ENCODE measurements at regions not wholly inside any gene's neighbourhood (a gene's known extent, or its start where the extent isn't known, plus 50 kb on each side); places are given as distances from the start of the nearest gene placed in this dataset.
"Not testable (repeated sequence)": the region's sequence is repeated elsewhere in the genome, so short reads cannot be mapped to it uniquely, and the experiment has no call there.

DNA sequence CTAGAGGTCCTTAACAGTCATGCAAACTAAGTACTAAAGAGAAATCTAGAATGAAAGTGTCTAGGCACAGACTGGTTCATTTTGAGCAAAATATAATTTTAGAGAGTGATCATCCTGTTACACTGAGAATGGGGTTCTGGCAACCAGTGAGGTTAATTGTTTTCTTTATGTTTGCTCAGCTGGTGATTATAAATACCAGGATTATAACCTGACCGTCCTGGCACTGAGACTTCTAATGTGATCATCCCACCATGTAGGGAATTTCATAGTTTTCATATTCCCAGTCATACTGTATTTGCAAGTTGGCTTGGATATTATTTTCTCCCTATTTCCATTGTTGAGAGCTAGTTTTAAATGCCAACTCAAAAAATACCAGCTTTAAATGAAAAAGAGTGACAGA is 852.5 kb upstream of the LRATD1 start:
- no peak for DNase-seq

DNA sequence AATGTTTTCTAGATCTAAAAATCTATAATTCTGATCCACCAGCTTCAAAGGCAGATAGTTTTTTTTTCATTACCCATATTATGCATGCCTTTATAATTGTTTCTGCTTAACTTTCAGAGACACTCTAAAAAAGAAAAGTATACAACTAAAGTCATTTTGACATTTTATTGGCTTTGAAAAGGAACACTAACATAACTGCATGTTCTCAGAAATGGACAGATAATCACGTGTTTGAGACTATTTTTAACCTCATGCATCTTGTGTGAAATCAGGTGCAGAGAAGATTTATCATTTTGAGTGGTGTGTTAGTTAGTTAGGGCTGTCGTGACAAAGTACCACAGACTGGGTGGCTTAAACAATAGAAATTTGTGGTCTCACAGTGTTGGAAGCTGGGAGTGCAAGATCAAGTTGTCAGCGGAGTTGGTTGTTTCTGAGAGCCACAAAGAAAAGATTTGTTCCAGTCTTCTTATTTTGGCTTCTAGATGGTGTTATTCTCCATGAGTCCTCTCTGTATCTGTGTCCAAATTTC is 841.4 kb upstream of the LRATD1 start:
- DNase-seq: no peak

DNA sequence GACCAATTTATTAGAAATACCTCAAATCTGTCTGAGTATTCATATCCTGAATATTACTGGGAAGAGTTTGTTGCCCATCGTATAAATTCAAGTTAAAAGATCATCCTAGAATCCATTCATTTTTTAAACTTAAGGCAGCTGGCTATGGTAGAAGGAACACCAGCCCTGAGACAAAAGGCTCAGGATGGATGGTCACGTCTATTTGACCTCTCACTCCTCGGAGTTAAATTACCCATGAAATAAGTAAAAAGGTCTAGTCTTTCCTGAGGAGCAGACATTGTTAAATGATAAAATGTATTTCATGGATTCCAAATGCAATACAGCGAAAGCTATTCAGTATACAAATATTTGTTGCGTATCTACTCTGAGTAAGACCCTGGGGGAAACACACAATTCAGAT is 826.0 kb upstream of the LRATD1 start:
- no peak for DNase-seq

DNA sequence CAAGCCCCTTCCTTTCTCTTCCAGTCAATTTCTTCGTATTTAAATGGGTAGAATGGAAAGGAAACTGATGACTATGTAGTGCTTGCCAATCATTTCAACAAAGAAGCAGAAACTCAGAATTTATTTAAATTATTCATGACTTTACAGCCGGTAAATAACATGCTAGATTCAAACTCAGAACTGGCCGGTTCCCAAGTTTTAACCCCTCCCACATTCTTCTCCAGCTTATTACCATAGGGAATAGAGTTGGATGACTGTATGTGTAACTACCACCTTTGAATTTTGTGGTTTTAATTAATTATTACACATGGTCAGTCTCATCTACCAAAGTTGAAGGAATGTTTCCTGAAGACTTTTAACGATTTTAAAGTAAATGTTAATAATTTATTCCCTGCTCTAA is 819.3 kb upstream of the LRATD1 start:
- DNase-seq: no peak

DNA sequence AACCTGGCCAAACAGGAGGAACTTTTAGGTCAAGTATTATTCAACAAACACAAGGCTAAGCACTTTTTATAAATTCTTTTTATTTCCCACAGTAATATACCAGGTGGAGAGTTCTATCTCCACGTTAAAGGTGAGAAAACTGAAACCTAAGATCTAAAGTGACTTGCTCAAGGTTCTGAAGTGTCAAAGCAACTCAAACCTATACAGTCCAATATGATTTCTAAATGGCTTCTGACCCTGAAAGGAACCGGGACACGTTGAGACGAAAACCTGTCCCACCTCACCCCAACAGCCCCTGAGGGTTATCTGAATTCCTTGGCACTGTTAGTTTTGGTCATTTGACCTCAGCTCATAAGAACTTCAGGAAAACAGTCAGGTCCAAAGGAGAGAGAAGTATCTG is 814.5 kb upstream of the LRATD1 start:
- no peak for DNase-seq

DNA sequence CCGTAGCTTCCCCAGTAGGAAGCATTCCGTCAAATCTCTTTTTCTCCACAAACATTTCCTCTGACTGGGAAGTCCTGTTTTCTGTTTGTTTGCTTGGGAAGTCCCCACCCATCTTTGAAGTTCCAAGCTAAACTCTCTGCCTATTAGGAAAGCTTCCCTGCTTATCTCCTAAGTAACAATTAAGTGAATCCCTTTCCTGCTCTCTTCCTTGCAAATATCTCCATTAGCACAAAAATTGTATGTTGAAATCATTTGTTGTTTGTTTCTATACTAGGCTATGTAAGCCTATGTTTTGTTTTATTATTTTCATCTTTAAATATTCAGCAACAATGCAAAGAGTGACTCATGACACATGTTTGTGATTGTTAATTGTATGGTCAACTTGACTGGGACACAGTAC is 812.6 kb upstream of the LRATD1 start:
- DNase-seq: no peak

DNA sequence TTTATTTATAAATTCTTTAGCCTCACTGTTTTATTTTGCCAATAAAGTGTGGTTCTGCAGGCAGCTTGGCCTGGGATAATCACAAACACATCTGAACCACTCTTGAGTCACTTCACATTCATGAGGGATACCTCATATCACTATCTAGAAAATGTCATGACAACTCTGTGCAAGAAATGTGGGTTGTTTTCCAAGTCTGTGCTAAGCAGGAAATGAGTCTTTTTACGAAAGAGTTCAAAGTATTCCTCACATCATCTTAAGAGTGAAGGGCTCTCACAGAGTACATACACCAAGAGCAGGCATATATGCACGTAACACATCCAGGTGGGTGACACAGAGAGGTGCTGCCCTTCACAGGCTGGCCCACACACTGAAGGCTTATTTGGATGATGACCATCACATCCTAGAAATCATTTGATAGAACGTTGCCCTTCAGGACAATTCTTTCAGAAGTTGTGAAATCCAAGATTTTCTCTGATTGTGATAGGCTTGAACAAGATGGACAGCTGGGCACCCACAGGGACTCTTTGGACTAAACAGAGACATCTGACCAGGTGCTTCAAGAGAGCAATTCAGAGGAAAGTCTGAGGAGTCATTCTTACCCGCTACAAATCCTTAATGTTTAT is 811.1 kb upstream of the LRATD1 start:
- no peak for DNase-seq

DNA sequence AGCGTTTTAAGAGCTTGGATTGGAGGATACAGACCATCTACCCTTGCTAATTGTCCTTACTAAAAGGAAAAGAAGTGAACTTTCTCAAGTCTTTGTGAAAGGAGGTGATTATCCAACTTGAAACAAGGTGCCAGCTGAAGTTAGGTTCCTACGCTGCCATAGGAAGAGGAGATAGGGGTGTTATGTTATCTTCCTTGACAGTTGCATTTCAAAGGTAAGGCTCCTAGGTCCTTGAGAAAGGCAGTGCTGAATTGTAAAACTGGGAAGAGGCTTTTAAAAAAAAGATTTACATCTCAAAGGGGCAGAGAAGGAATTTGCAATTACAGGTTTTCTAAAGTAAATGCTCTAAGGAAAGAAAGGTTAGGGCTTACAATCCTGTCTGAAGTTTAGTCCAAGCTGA is 810.2 kb upstream of the LRATD1 start:
- no peak for DNase-seq

DNA sequence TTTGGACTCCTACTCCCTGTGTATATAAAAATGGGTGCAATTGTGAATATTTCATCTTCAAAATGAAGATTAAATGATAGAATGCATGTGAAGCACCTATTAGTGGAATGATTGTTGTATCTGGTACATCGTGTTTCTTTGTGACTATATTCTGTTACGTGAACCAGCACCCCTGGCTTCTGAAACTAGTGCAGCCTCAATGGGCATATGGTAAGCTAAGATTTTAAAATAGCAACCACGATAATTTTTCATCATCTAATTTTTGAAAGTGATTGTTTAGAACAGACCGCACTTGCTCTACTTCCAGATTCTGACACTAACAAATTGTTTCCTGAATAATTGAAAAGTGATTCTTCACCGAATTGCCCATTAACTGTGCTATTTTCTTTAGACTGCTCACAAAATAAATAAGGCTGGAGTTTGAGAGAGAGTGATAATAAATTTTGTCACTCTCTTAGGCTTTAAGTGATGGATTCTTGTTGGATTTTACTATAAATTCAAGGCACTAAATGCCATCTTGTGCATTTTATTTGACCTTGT is 806.1 kb upstream of the LRATD1 start:
- no peak for DNase-seq

DNA sequence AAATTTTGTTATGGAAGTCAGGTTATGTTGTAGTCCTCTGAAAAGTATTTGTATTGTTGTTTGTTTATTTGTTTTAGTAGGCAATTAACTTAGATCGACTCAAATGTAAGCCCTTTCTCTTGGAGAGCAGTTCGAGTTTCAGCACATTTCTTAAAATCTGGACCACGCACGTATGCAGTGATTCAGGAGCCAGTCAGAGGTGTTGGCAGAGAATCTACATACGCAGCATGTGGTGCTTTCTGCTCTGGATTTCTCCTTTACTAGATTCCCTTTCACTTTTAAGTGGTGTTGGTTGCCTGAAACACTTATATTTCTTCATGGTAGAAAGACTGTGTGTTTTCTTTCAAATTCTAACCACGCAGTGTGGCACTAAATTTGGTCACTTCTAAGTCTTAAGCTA is 773.9 kb upstream of the LRATD1 start:
- DNase-seq: no peak

DNA sequence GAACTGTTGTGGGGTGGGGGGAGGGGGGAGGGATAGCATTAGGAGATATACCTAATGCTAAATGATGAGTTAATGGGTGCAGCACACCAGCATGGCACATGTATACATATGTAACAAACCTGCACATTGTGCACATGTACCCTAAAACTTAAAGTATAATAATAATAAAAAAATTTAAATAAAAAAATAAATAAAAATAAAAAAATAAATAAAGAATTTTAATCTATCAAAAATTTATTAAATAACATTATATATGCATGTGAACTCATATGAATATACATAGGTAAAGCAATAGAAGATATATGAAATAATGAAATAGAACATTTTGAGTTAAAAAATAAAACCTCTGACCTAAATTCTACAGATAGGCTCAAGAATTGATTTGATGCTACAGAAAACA is 764.2 kb upstream of the LRATD1 start:
- DNase-seq: not testable (repeated sequence)

DNA sequence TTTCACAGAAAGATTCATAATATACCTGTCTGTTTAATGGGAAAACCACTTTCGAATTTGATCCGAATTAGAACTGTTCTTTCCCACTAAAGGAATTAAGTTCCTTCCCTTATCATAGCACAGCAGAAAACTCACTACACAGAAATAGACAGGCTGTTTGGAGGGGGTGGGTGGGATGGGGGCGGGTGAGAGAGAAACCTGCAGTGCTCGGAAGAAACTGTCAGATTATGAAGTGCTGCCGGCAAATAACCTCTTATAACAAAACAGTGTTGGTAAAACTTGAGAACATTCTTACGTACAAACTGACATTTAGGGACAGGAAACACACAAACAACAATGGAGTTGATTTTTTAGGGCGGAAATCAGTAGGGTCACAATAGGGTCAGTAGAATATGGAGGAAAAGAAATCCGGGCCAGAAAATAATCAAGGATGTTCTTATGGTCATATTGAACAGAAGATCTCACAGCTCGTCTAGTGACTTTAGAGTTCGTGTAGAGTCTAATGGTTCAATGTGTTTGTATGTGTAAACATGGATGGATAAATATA is 756.0 kb upstream of the LRATD1 start:
- DNase-seq: no peak

DNA sequence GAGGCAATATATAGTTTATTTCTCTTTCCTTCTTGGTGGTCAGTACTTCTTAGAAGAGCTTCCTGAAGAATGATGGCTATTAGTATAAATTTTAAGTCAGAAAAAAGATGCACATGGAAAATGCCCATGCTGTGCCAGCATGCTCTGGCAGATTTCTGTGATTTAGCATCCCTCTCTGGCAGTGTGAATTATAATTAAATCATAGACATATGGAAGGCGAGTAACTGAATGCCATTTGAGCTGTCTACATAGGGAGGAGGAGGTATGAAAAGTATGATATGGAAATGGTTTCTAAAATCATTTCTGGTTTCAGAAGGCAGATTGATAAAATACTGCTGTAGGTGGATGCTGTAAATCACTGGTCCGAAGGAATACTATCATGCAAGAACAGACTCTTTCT is 754.9 kb upstream of the LRATD1 start:
- DNase-seq: no peak

DNA sequence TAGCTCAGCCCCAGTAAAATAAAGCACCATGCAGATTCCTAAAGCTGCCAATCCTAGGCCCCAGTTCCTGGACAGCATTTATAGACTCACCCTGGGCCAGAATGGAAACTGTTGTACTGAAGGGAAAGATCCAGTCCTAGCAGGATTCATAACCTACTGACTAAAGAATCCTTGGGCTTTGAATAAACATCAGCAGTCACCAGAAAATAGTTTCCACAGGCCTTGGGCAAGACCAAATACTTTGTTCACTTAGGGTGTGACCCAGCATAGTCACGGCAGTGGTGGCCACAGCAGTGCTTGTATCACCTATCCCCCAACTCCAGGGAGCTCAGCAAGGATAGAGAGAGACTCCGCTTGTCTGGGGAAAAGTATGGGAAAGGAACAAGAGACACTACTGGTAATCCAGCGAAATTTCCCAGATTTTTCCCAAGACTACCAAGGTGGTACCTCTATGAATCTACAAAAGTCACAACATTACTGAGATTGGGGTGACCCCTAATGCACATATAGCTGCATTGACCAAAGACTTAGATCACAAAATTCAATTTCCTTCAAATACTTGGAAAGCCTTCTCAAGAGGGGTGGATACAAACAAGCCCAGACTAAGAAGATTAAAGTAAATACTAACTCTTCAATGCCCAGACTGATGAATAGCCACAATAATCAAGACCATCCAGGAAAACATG is 748.1 kb upstream of the LRATD1 start:
- DNase-seq: no peak

DNA sequence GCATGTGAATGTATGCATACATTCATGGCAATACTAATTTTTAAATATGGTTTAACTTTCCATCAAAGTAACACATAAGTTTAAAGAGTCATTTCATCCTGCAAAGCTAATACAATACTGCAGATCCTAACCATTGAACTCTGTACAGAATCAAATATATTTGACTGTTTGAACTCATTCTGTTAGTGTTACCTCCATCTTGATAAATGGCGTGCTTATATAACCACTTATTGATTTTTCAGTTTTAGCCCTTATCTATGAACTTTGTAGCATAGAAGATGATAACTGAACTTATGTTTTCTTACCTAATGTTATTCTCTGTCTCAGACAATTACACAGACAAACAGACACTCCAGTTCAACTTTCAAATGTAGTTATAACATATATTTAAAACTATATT is 731.0 kb upstream of the LRATD1 start:
- no peak for DNase-seq

DNA sequence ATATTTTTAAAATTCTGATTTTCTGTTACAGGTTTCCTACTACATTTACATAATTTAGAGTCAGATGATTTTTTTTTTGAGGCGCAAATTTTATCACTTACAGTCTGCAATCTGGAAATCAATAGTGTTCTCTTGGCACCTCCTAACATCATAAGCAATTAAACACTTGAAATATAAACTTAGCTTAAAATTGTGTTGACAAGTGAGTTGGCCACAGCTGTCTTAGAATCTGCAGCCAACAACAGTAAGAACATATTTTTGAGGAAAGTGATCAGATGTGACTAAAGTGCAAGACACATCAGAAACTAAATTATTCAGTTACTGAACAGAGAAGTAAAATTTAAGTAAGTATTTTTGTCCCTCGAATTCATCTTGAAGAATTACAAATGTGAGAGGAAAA is 726.7 kb upstream of the LRATD1 start:
- DNase-seq: no peak

DNA sequence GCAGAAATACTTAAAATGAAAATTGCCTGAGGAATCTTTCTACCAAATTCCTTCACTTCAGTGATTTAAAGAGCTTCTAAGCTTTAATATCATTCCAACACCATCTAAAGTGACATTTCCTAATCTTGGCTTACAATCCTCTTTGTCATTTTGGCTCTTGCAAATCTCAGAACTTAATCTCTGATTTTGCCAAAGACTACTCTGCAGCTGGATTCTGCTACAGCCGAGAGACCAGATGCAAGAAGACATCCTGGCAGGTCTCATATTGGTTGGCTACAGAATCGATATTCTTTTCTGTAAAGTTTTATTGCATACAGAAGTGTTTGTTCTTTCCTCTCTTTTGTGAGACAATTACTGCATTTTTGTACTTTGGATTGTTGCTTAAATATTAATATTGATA is 716.5 kb upstream of the LRATD1 start:
- no peak for DNase-seq

DNA sequence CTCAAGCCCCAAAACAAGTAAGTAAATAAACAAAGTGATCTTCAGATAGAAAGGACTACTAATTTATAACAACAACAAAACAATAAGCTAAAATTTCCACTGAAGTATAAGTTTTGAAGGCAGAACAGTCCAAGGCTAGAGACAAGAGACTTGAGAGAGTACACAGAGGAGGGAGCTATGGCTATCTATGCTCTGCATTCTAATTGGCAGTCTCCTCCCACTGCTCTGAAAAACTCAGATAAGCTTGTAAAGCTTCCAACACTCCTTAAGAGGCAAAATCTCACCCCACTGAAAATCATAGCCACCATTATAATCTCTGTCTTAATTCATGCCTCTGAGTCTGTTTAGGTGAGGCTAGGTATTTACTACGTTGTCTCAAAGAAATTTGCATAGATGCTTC is 714.6 kb upstream of the LRATD1 start:
- DNase-seq: no peak

DNA sequence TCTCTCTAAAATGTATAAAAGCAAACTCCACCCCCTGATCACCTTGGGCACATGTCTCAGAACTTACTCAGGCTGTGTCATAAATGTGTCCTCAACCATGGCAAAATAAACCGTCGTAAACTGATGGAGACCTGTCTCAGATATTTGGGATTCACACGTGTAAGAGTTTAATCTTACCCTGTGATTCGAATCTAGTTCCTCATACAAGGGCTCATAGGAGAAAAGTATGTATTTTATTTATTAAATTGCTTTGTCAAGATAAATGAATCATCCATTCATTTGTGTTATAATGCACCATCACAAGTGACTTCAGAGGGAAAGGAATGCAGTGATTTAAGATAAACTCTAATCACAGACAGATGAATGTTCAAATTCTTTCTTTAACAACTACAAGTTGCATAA is 712.5 kb upstream of the LRATD1 start:
- DNase-seq: no peak

DNA sequence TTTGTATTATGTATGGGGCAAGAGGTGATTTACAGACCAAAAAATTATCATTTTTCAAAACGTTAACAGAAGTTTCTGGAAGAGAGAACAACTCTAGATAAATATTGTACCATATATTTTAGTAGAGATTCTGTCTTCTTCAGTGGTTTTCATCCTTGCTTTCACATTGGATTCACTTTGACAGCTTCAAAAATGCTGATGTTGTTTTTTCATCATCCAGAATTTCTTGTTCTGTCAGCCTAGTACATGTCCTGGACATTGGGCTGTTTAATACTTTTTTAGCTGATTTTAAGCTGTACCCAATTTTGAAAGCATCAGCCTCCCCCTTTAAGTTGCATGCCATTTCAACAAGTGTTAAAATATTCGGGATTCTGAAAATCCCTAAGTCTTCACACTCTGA is 711.3 kb upstream of the LRATD1 start:
- no peak for DNase-seq

DNA sequence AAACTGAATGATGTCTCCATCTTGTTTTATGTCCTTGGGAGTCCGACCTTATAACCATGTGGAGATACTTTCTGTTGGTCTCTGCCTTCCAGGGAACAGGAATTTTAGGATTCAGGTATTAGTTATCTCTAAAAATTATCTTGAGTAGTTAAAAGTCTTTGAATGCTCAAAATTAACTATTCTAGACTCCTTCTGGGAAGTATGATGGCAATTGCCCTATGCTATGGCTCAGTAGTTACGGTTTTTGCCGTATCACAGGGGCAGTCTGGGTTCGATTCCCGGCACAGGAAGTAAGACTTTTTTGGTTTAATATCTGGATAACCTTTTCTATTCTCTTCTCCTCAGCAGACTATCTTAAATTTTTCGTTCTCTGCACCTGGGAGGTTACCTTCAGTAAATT is 708.7 kb upstream of the LRATD1 start:
- DNase-seq: no peak

DNA sequence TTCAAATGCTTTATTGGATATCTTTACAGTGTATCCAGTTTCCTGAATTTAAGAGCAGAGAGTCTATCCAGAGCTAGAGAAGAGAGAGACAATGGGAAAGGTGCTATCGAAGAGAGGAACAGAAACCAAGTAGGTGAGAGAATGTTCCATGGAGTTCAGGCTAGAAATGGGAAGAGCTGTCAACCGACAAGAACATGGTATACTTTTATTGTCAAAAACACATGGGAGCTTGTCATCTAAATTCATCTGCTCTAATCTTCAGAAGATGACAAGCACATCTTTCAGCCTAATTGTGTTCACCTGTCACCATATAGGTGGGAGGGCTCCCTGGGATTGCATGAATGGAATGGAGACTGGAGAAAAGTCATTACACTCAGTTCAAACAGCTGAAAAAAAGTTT is 690.4 kb upstream of the LRATD1 start:
- no peak for DNase-seq

DNA sequence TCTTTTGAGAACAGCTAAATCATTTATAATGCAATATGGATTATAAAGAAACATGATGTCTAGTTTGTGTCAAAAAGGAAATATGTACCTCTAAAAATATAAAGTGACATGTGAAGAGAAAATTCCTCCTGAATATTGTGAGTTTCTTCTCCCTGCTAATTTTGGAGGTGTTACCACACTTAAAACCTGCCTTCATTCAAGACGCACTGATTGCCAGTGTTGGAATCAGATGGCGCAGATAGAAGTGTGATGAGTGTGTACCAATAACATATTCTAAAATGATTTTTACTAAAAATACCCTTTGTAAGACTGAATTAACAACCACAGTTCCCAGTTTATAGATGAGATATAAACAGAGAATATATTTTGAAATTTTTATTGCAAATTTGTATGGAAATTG is 681.8 kb upstream of the LRATD1 start:
- no peak for DNase-seq

DNA sequence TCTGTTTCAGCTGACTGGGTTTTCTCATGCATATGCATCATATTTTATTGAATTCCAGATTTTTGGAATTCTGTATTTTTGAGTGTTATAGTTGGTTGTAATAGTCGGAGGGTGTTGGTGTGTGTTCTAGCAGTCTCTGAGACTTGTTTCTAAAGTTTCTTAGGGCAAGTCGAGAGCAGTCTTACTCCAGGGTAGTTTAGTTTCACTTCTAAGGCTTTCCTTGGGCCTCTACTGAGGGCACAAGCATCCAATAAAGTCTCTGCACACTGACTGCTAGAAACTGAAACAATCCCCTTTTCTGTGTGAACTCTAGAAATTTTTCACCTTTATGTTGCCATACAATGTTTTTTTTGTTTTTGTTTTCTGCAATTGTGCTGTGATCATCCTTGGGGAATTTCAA is 663.7 kb upstream of the LRATD1 start:
- no peak for DNase-seq

All from hematopoietic multipotent progenitor cell treated with erythropoietin and hydrocortisone succinate and interleukin-3 and kit ligand, for 6 days (in vitro differentiated cells).